DND-41 (cell line): ENCODE measurements at regions not wholly inside any gene's neighbourhood (a gene's known extent, or its start where the extent isn't known, plus 50 kb on each side); places are given as distances from the start of the nearest gene placed in this dataset.

Source experiments
- ATAC-seq: fragments of 200-7000 bp; cut with Tn5 transposase; 3 replicates; pipeline ENCODE4 v1.9.1; 2021; ENCODE audit warnings: low read depth; ENCODE audit not compliant: insufficient read depth
- DNase-seq: peaks from one replicate; pipeline ENCODE4 v3.0.0-alpha.2; 2020
- H2AFZ ChIP-seq: 2 replicates; pipeline ENCODE4 v1.6.0; 2012; ENCODE audit warnings: low read depth, low read length
- H3K27ac ChIP-seq: 2 replicates; pipeline ENCODE4 v1.5.1; 2012; ENCODE audit warnings: low read length, inconsistent platforms
- H3K27me3 ChIP-seq: fragments of 200-600 bp; sonication (generic); 2 replicates; pipeline ENCODE4 v1.6.0; 2012; ENCODE audit warnings: low read length, mild to moderate bottlenecking, inconsistent platforms; ENCODE audit not compliant: insufficient read depth, poor library complexity
- H3K36me3 ChIP-seq: 2 replicates; pipeline ENCODE4 v1.5.1; 2012; ENCODE audit warnings: low read length, inconsistent platforms; ENCODE audit not compliant: insufficient read depth
- H3K4me1 ChIP-seq: 2 replicates; pipeline ENCODE4 v1.5.1; 2012; ENCODE audit warnings: mild to moderate bottlenecking, low read length; ENCODE audit not compliant: insufficient read depth
- H3K4me2 ChIP-seq: 2 replicates; pipeline ENCODE4 v1.6.0; 2012; ENCODE audit warnings: mild to moderate bottlenecking, moderate library complexity, low read length, inconsistent platforms; ENCODE audit not compliant: insufficient read depth
- H3K4me3 ChIP-seq, 2 experiments: fragments of 200-600 bp in 1 of 2; shearing (Covaris generic) in 1 of 2; 2 replicates each; pipeline ENCODE4 v1.5.1; 2012 to 2016; ENCODE audit warnings: inconsistent platforms in 2 of 2, low read length in 2 of 2, mild to moderate bottlenecking in 2 of 2, low read depth in 1 of 2, moderate library complexity in 1 of 2
- H3K79me2 ChIP-seq: 2 replicates; pipeline ENCODE4 v1.6.0; 2012; ENCODE audit warnings: low read length, inconsistent platforms; ENCODE audit not compliant: insufficient read depth
- H3K9ac ChIP-seq: 2 replicates; pipeline ENCODE4 v1.6.0; 2012; ENCODE audit warnings: low read depth, mild to moderate bottlenecking, inconsistent platforms, low read length, moderate library complexity
- H3K9me3 ChIP-seq: 2 replicates; pipeline ENCODE4 v1.5.1; 2012; ENCODE audit warnings: low read length, moderate library complexity, mild to moderate bottlenecking, inconsistent platforms; ENCODE audit not compliant: insufficient read depth, severe bottlenecking
- H4K20me1 ChIP-seq: 2 replicates; pipeline ENCODE4 v1.6.0; 2012; ENCODE audit warnings: low read length; ENCODE audit not compliant: insufficient read depth
- CTCF ChIP-seq: IDR thresholded peaks from 2 replicates; pipeline ENCODE4 v1.5.1; 2012; ENCODE audit warnings: borderline replicate concordance, low read length, moderate library complexity, mild to moderate bottlenecking; ENCODE audit not compliant: poor library complexity, severe bottlenecking; ENCODE audit errors: extremely low read depth
- EZH2 ChIP-seq: IDR thresholded peaks from 3 replicates; pipeline ENCODE4 v1.6.1; 2012; ENCODE audit warnings: borderline replicate concordance, low read depth, mild to moderate bottlenecking, moderate library complexity, low read length, inconsistent platforms; ENCODE audit not compliant: severe bottlenecking

- Histone ChIP-seq H3K79me2 (no peaks in the 10 kb centered on the region), H3K27ac (no peak overlapping the region), H3K4me2 (no peak overlapping the region), H3K9me3 (no peaks in the 10 kb centered on the region), H2AFZ (no peak overlapping the region), H3K36me3 (no peaks in the 10 kb centered on the region), H3K4me3 (no peak overlapping the region), H3K27me3 (no peaks in the 10 kb centered on the region), H3K4me1 (no peaks in the 10 kb centered on the region), H4K20me1 (no peaks in the 10 kb centered on the region), H3K9ac (no peak overlapping the region)
- no peak for DNase-seq
- no peak for ATAC-seq
- TF ChIP-seq EZH2 (no peak), CTCF (no peak)
Measured at GRCh38 chr11:87477321-87477720, 439.6 kb downstream of the TMEM135 start.

- Histone ChIP-seq H3K9me3 (no peaks in the 10 kb centered on the region), H3K27me3 (no peaks in the 10 kb centered on the region), H4K20me1 (no peaks in the 10 kb centered on the region), H3K36me3 (no peaks in the 10 kb centered on the region), H3K79me2 (no peaks in the 10 kb centered on the region), H3K4me3 (no peak overlapping the region), H3K9ac (no peak overlapping the region), H3K27ac (no peak overlapping the region), H3K4me2 (no peak overlapping the region), H3K4me1 (no peaks in the 10 kb centered on the region), H2AFZ (no peak overlapping the region)
- TF ChIP-seq EZH2 (no peak), CTCF (no peak)
- ATAC-seq (no peak), DNase-seq (no peak)
Measured at GRCh38 chr11:87473174-87473573, 435.4 kb downstream of the TMEM135 start.

DNA sequence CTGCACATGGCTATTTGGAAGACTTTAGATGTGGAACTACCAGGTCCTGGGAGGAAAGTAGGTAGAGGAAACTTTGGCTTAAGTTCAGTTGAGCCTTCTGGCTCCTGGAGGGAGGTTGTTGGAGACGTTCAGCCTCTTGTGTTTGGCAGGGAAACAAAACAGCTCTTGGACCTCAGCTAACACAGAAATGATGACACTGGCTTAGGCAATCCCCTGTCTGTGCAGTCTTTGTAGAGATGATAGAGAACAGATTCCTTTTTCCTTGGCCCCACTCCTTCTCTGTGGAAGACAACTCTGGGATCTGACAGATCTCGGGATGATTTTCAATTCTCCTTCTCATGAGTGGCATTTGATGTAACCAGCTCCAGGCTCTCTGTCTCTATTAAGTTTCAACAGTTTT is 428.5 kb downstream of the TMEM135 start:
- DNase-seq, result no peak
- Histone ChIP-seq H3K4me3 (no peak overlapping the region), H2AFZ (no peak overlapping the region)

More for the DNA sequence above, 428.5 kb downstream of the TMEM135 start:
- Histone ChIP-seq H3K4me2 (no peak overlapping the region), H3K27ac (no peak overlapping the region), H3K27me3 (no peaks in the 10 kb centered on the region), H3K36me3 (no peaks in the 10 kb centered on the region), H3K4me1 (no peaks in the 10 kb centered on the region), H3K9me3 (no peaks in the 10 kb centered on the region), H3K9ac (no peak overlapping the region), H4K20me1 (no peaks in the 10 kb centered on the region), H3K79me2 (no peaks in the 10 kb centered on the region)
- ATAC-seq, result no peak
- TF ChIP-seq CTCF (no peak), EZH2 (no peak)
